ENCODE measurements at regions not wholly inside any gene's neighbourhood (a gene's known extent, or its start where the extent isn't known, plus 50 kb on each side); places are given as distances from the start of the nearest gene placed in this dataset.

DNA sequence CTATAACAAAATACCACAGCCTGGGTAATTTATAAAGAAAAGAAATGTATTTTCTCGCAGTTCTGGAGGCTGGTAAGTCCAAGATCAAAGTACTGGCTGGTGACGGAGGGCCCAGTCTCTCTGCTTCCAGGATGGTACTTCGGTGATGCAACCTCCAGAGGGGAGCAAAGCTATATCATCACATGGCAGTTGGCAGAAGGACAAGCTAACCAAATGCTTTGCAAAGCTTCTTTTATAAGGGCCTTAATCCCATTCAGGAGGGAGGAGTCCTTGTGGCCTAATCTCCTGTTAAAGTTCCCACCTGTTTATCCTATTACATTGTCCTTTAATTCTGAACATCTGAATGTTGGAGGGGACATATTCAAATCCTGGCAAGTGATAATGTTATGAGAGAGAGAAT lies 134.1 kb upstream of the SP4 start:
- no peaks in the 10 kb centered on the region for H3K9me3 ChIP-seq (ENCODE audit: low read length)
- no peak for DNase-seq (ENCODE audit: low spot score)
- POLR2A ChIA-PET: no interaction called here
- intact Hi-C loops (cut with micrococcal nuclease; ENCODE audit: unreplicated experiment): no loop called here
- H3K79me2 ChIP-seq (ENCODE audit: insufficient read depth, low read depth, low read length): no peaks in the 10 kb centered on the region
- no peaks in the 10 kb centered on the region for H3K4me1 ChIP-seq (ENCODE audit: insufficient read depth, low read length, poor library complexity, severe bottlenecking)
- no peaks in the 10 kb centered on the region for H4K20me1 ChIP-seq (ENCODE audit: insufficient read depth, low read length)
- no TSS peak for BruUV-seq (replicated peaks)
- no peak overlapping the region for H3K4me2 ChIP-seq (ENCODE audit: low read length)
- no peak overlapping the region for H2AFZ ChIP-seq (ENCODE audit: low read length)
- H3K36me3 ChIP-seq (ENCODE audit: insufficient read depth, low read length): no peaks in the 10 kb centered on the region
- CTCF ChIA-PET (ENCODE audit: unreplicated experiment): no interaction called here
- no peak overlapping the region for H3K27ac ChIP-seq (ENCODE audit: low read depth, low read length, poor library complexity, severe bottlenecking)
- H3K4me3 ChIP-seq (ENCODE audit: low read depth, low read length, poor library complexity, severe bottlenecking): no peak overlapping the region
- H3K9me2 ChIP-seq (ENCODE audit: insufficient read depth, low read length): no peaks in the 10 kb centered on the region
- no peak for TF ChIP-seq EZH2phosphoT487 (IDR thresholded peaks at IDR 0.05; ENCODE audit: borderline replicate concordance, low read depth, low read length)
- TF ChIP-seq, protein P1, sequence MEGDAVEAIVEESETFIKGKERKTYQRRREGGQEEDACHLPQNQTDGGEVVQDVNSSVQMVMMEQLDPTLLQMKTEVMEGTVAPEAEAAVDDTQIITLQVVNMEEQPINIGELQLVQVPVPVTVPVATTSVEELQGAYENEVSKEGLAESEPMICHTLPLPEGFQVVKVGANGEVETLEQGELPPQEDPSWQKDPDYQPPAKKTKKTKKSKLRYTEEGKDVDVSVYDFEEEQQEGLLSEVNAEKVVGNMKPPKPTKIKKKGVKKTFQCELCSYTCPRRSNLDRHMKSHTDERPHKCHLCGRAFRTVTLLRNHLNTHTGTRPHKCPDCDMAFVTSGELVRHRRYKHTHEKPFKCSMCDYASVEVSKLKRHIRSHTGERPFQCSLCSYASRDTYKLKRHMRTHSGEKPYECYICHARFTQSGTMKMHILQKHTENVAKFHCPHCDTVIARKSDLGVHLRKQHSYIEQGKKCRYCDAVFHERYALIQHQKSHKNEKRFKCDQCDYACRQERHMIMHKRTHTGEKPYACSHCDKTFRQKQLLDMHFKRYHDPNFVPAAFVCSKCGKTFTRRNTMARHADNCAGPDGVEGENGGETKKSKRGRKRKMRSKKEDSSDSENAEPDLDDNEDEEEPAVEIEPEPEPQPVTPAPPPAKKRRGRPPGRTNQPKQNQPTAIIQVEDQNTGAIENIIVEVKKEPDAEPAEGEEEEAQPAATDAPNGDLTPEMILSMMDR (conservative IDR thresholded peaks at IDR 0.05; ENCODE audit: low read length): no peak

DNA sequence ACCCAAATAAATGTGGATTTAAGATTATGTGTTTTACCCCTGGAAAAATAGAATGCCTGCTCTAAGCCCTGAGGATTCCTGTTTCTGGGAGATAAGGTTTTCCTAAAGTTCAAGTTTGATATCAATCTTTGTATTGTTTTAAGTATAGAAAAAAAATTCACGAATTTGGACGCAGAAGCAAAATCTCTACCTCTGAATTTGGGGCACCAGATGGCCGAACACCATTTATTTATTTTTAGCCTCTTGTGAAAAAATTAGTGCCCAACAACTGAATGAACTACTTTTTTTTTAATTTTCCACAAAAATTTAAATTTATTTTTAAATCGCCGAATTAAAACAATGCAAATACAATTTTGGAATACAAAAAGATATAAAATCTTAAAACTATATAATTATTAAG lies 128.1 kb upstream of the SP4 start:
- intact Hi-C loops (cut with micrococcal nuclease; ENCODE audit: unreplicated experiment): no loop called here
- no peak for DNase-seq (ENCODE audit: low spot score)
- no peak overlapping the region for H3K4me3 ChIP-seq (ENCODE audit: low read depth, low read length, poor library complexity, severe bottlenecking)
- H3K36me3 ChIP-seq (ENCODE audit: insufficient read depth, low read length): no peaks in the 10 kb centered on the region
- no TSS peak for BruUV-seq (replicated peaks)
- TF ChIP-seq, protein P1 (conservative IDR thresholded peaks at IDR 0.05; ENCODE audit: low read length): no peak
- no peak for TF ChIP-seq EZH2phosphoT487 (IDR thresholded peaks at IDR 0.05; ENCODE audit: borderline replicate concordance, low read depth, low read length)
- no peaks in the 10 kb centered on the region for H3K9me2 ChIP-seq (ENCODE audit: insufficient read depth, low read length)
- ChIA-PET POLR2A (no interaction called here), CTCF (ENCODE audit: unreplicated experiment) (no interaction called here)
- no peaks in the 10 kb centered on the region for H3K9me3 ChIP-seq (ENCODE audit: low read length)
- H3K79me2 ChIP-seq (ENCODE audit: insufficient read depth, low read depth, low read length): no peaks in the 10 kb centered on the region
- no peak overlapping the region for H3K27ac ChIP-seq (ENCODE audit: low read depth, low read length, poor library complexity, severe bottlenecking)
- H2AFZ ChIP-seq (ENCODE audit: low read length): no peak overlapping the region
- no peaks in the 10 kb centered on the region for H4K20me1 ChIP-seq (ENCODE audit: insufficient read depth, low read length)
- no peaks in the 10 kb centered on the region for H3K4me1 ChIP-seq (ENCODE audit: insufficient read depth, low read length, poor library complexity, severe bottlenecking)
- no peak overlapping the region for H3K4me2 ChIP-seq (ENCODE audit: low read length)

DNA sequence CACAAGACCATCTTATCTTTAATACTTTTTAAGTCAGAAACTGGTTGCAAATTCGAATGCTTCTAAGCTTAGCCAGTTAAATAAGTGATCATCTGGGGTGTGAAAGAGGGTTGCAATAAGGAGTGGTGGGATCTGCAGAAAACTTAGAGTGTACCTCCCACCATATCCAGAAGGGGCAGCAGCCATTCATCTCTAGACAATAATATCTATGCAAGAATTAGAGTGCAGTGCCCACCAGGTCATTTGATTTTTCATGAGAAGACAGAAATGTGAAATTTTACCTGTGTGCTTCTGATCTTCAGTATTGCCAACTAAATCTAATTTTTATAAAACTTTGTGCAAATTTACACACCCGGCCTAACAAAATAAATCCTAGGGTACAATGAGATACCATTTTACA lies 127.2 kb upstream of the SP4 start:
- intact Hi-C loops (cut with micrococcal nuclease; ENCODE audit: unreplicated experiment): no loop called here
- no peak overlapping the region for H3K4me2 ChIP-seq (ENCODE audit: low read length)
- H3K36me3 ChIP-seq (ENCODE audit: insufficient read depth, low read length): no peaks in the 10 kb centered on the region
- no peaks in the 10 kb centered on the region for H3K79me2 ChIP-seq (ENCODE audit: insufficient read depth, low read depth, low read length)
- no peaks in the 10 kb centered on the region for H4K20me1 ChIP-seq (ENCODE audit: insufficient read depth, low read length)
- no peak for TF ChIP-seq EZH2phosphoT487 (IDR thresholded peaks at IDR 0.05; ENCODE audit: borderline replicate concordance, low read depth, low read length)
- TF ChIP-seq, protein P1 (conservative IDR thresholded peaks at IDR 0.05; ENCODE audit: low read length): peak; percentile 76
- no peak overlapping the region for H2AFZ ChIP-seq (ENCODE audit: low read length)
- no peaks in the 10 kb centered on the region for H3K9me2 ChIP-seq (ENCODE audit: insufficient read depth, low read length)
- peak; percentile 13 for DNase-seq (ENCODE audit: low spot score)
- H3K4me1 ChIP-seq (ENCODE audit: insufficient read depth, low read length, poor library complexity, severe bottlenecking): no peaks in the 10 kb centered on the region
- no peaks in the 10 kb centered on the region for H3K9me3 ChIP-seq (ENCODE audit: low read length)
- no peak overlapping the region for H3K27ac ChIP-seq (ENCODE audit: low read depth, low read length, poor library complexity, severe bottlenecking)
- no TSS peak for BruUV-seq (replicated peaks)
- POLR2A ChIA-PET: interaction anchor here (0.7 kb wide), 1 partner anchor 1130 kb away, joined by 3 read pairs; no protein-coding TSS in a partner anchor
- no peak overlapping the region for H3K4me3 ChIP-seq (ENCODE audit: low read depth, low read length, poor library complexity, severe bottlenecking)
- CTCF ChIA-PET (ENCODE audit: unreplicated experiment): no interaction called here

All from OCI-LY7 (cell line).